GM21576 (cell line): ENCODE measurements at regions not wholly inside any gene's neighbourhood (a gene's known extent, or its start where the extent isn't known, plus 50 kb on each side); places are given as distances from the start of the nearest gene placed in this dataset.
"Not testable (repeated sequence)": the region's sequence is repeated elsewhere in the genome, so short reads cannot be mapped to it uniquely, and the experiment has no call there.

Experiments used
- ATAC-seq: cut with Tn5 transposase; IDR thresholded peaks from one replicate; pipeline ENCODE4 v1.9.1; 2021; ENCODE audit warnings: mild to moderate bottlenecking, moderate library complexity; ENCODE audit not compliant: unreplicated experiment

- no peak for ATAC-seq
These were observed 157.8 kb upstream of the PRR16 start for GRCh38 chr5:120306303-120306702.

GRCh38 chr5:120314191-120314590, 149.9 kb upstream of the PRR16 start:
- no peak for ATAC-seq

GRCh38 chr5:120320626-120321025, 143.5 kb upstream of the PRR16 start:
- ATAC-seq, result no peak

GRCh38 chr5:120326651-120327050, 137.4 kb upstream of the PRR16 start:
- no peak for ATAC-seq

- ATAC-seq, result no peak
These were observed 136.9 kb upstream of the PRR16 start for GRCh38 chr5:120327180-120327579.

- ATAC-seq, result no peak
These were observed 135.0 kb upstream of the PRR16 start for GRCh38 chr5:120329095-120329494.

GRCh38 chr5:120330558-120330957, 133.5 kb upstream of the PRR16 start:
- ATAC-seq, result no peak

GRCh38 chr5:120344181-120344580, 119.9 kb upstream of the PRR16 start:
- ATAC-seq, result no peak

GRCh38 chr5:120345947-120346346, 118.2 kb upstream of the PRR16 start:
- ATAC-seq, result no peak

GRCh38 chr5:120351071-120351470, 113.0 kb upstream of the PRR16 start:
- not testable (repeated sequence) for ATAC-seq

GRCh38 chr5:120354126-120354525, 110.0 kb upstream of the PRR16 start:
- no peak for ATAC-seq

GRCh38 chr5:120358949-120359348, 105.2 kb upstream of the PRR16 start:
- no peak for ATAC-seq

GRCh38 chr5:120361941-120362340, 102.2 kb upstream of the PRR16 start:
- ATAC-seq, result no peak

GRCh38 chr5:120362426-120362825, 101.7 kb upstream of the PRR16 start:
- no peak for ATAC-seq

- ATAC-seq, result no peak
These were observed 98.2 kb upstream of the PRR16 start for GRCh38 chr5:120365656-120366446.

- no peak for ATAC-seq
These were observed 96.0 kb upstream of the PRR16 start for GRCh38 chr5:120367896-120368634.

- no peak for ATAC-seq
These were observed 95.0 kb upstream of the PRR16 start for GRCh38 chr5:120368923-120369715.

- no peak for ATAC-seq
These were observed 91.2 kb upstream of the PRR16 start for GRCh38 chr5:120372899-120373298.

GRCh38 chr5:120375248-120375647, 88.9 kb upstream of the PRR16 start:
- ATAC-seq, result no peak

GRCh38 chr5:120380644-120381043, 83.5 kb upstream of the PRR16 start:
- ATAC-seq, result no peak

GRCh38 chr5:120382833-120383232, 81.3 kb upstream of the PRR16 start:
- ATAC-seq, result no peak
